OCI-LY1 (cell line): ENCODE measurements at regions not wholly inside any gene's neighbourhood (a gene's known extent, or its start where the extent isn't known, plus 50 kb on each side); places are given as distances from the start of the nearest gene placed in this dataset.

ENCODE experiments used
- CTCF ChIP-seq: fragments of 200-600 bp; sonication (generic), shearing (Covaris generic); IDR thresholded peaks from 2 replicates; pipeline ENCODE4 v1.5.1; 2017; ENCODE audit warnings: mild to moderate bottlenecking, antibody characterized with exemption, low read length, moderate library complexity, mixed read lengths
- EZH2 ChIP-seq: fragments of 200-600 bp; sonication (generic), shearing (Covaris generic); IDR thresholded peaks from 2 replicates; pipeline ENCODE4 v1.8.0; 2017; ENCODE audit warnings: borderline replicate concordance, mixed run types, mild to moderate bottlenecking, antibody characterized with exemption, low read length, moderate library complexity, mixed read lengths

GRCh38 chr1:208332036-208332773, 88.0 kb upstream of the PLXNA2 start:
- TF ChIP-seq CTCF (no peak), EZH2 (no peak)
